H1 (cell line): ENCODE measurements at regions not wholly inside any gene's neighbourhood (a gene's known extent, or its start where the extent isn't known, plus 50 kb on each side); places are given as distances from the start of the nearest gene placed in this dataset.

ENCODE experiments used
- CTCF ChIA-PET: fragments of 300-600 bp; sonication (Branson Sonifier 250); formaldehyde crosslinking; loops from one replicate; lab custom pipeline; 2021; ENCODE audit not compliant: partially characterized antibody; lab: Charles Lee
- POLR2A ChIA-PET: fragments of 300-600 bp; sonication (Branson Sonifier 250); formaldehyde crosslinking; loops from one replicate; lab custom pipeline; 2021; ENCODE audit warnings: inconsistent platforms; ENCODE audit not compliant: partially characterized antibody; lab: Charles Lee
- DNase-seq, 2 experiments: peaks; one replicate each; pipeline versions ENCODE4 v3.0.0 to v3.0.0-alpha.2; 2010 to 2022; ENCODE audit warnings: low spot score in 2 of 2, low read depth in 1 of 2, mixed read lengths in 1 of 2
- FAIRE-seq: peaks from 2 replicates; lab custom pipeline; 2011; peaks lifted over from hg19 to GRCh38; lab: Jason Lieb, UNC
- H2AFZ ChIP-seq: 2 replicates; pipeline ENCODE4 v1.8.1; 2012; ENCODE audit warnings: low read length, inconsistent platforms
- H2AK5ac ChIP-seq: 2 replicates; pipeline ENCODE4 v1.6.1; 2013; ENCODE audit warnings: low read depth, low read length
- H2BK120ac ChIP-seq: replicated peaks from 2 replicates; pipeline ENCODE3; 2013; ENCODE audit warnings: low read depth, low read length, inconsistent platforms
- H2BK12ac ChIP-seq: 2 replicates; pipeline ENCODE4 v1.6.1; 2013; ENCODE audit warnings: low read depth, low read length
- H2BK15ac ChIP-seq: 2 replicates; pipeline ENCODE4 v1.6.1; 2013; ENCODE audit warnings: low read length
- H2BK20ac ChIP-seq: 2 replicates; pipeline ENCODE4 v1.6.1; 2013; ENCODE audit warnings: low read length
- H2BK5ac ChIP-seq: 2 replicates; pipeline ENCODE4 v1.6.1; 2013; ENCODE audit warnings: low read depth, low read length
- H3K14ac ChIP-seq: 2 replicates; pipeline ENCODE4 v1.6.1; 2013; ENCODE audit warnings: inconsistent platforms; ENCODE audit not compliant: insufficient read length
- H3K18ac ChIP-seq: 2 replicates; pipeline ENCODE4 v1.6.1; 2013; ENCODE audit warnings: low read length; ENCODE audit errors: extremely low read depth
- H3K23ac ChIP-seq: 2 replicates; pipeline ENCODE4 v1.6.1; 2013; ENCODE audit warnings: inconsistent platforms; ENCODE audit not compliant: insufficient read length
- H3K23me2 ChIP-seq: 2 replicates; pipeline ENCODE4 v1.6.1; 2013; ENCODE audit warnings: low read depth, low read length
- H3K27ac ChIP-seq: 2 replicates; pipeline ENCODE4 v1.6.1; 2011; ENCODE audit warnings: low read depth, low read length, inconsistent platforms
- H3K27me3 ChIP-seq, 4 experiments: replicated peaks in 1 of 4; 1 replicate in 1 of 4; 2 replicates in 3 of 4; pipeline versions ENCODE4 v1.6.1 to v1.8.1; 2011 to 2013; ENCODE audit warnings: low read length in 3 of 4, mild to moderate bottlenecking in 3 of 4, inconsistent platforms in 2 of 4, mixed read lengths in 2 of 4, moderate library complexity in 1 of 4; ENCODE audit not compliant: control insufficient read depth in 3 of 4, insufficient read depth in 3 of 4; ENCODE audit errors: extremely low read depth in 1 of 4
- H3K36me3 ChIP-seq, 4 experiments: 2 replicates each; pipeline versions ENCODE4 v1.6.1 to v1.8.1; 2011 to 2013; ENCODE audit warnings: mild to moderate bottlenecking in 4 of 4, low read length in 3 of 4, moderate library complexity in 2 of 4, control low read depth in 1 of 4, inconsistent platforms in 1 of 4; ENCODE audit not compliant: insufficient read depth in 4 of 4, control insufficient read depth in 2 of 4
- H3K4ac ChIP-seq: replicated peaks from 2 replicates; pipeline ENCODE3; 2013; ENCODE audit warnings: low read length, low read depth, mixed read lengths, inconsistent platforms; ENCODE audit not compliant: insufficient read length
- H3K4me1 ChIP-seq, 4 experiments: replicated peaks in 1 of 4; 1 replicate in 1 of 4; 2 replicates in 3 of 4; pipeline versions ENCODE4 v1.6.1 to v1.8.1; 2011 to 2013; ENCODE audit warnings: low read length in 3 of 4, inconsistent platforms in 2 of 4, mixed read lengths in 1 of 4; ENCODE audit not compliant: insufficient read depth in 4 of 4, control insufficient read depth in 3 of 4
- H3K4me2 ChIP-seq, 2 experiments: 2 replicates each; pipeline versions ENCODE4 v1.6.1 to v1.8.1; 2011 to 2013; ENCODE audit warnings: low read depth in 2 of 2, low read length in 2 of 2, control low read depth in 1 of 2, inconsistent platforms in 1 of 2, mild to moderate bottlenecking in 1 of 2; ENCODE audit not compliant: insufficient read depth in 1 of 2
- H3K4me3 ChIP-seq, 4 experiments: fragments of 200-600, 300-600 bp in 1 of 4; sonication (generic), shearing (Covaris generic), sonication (Bioruptor Twin) in 1 of 4; 2 replicates each; pipeline versions ENCODE4 v1.5.1 to v1.8.1; 2011 to 2016; ENCODE audit warnings: low read length in 4 of 4, low read depth in 3 of 4, control low read depth in 2 of 4, inconsistent platforms in 2 of 4, mild to moderate bottlenecking in 2 of 4, mixed read lengths in 1 of 4, moderate library complexity in 1 of 4; ENCODE audit not compliant: insufficient read depth in 2 of 4; ENCODE audit errors: extremely low read depth in 1 of 4
- H3K56ac ChIP-seq: replicated peaks from 2 replicates; pipeline ENCODE3; 2013; ENCODE audit warnings: low read depth, mild to moderate bottlenecking, mixed read lengths, low read length, inconsistent platforms; ENCODE audit not compliant: insufficient read length
- H3K79me1 ChIP-seq: 2 replicates; pipeline ENCODE4 v1.6.1; 2013; ENCODE audit warnings: low read depth, low read length, control low read depth
- H3K79me2 ChIP-seq, 2 experiments: 2 replicates each; pipeline versions ENCODE4 v1.6.1 to v1.8.1; 2012 to 2013; ENCODE audit warnings: low read length in 2 of 2, mild to moderate bottlenecking in 2 of 2, inconsistent platforms in 1 of 2; ENCODE audit not compliant: insufficient read depth in 2 of 2, control insufficient read depth in 1 of 2
- H3K9ac ChIP-seq, 4 experiments: replicated peaks in 1 of 4; 1 replicate in 1 of 4; 2 replicates in 3 of 4; pipeline versions ENCODE4 v1.6.1 to v1.8.1; 2011 to 2013; ENCODE audit warnings: low read depth in 3 of 4, low read length in 3 of 4, control low read depth in 2 of 4, mild to moderate bottlenecking in 2 of 4, moderate library complexity in 2 of 4, inconsistent platforms in 1 of 4; ENCODE audit errors: extremely low read depth in 1 of 4
- H3K9me3 ChIP-seq, 2 experiments: 2 replicates each; pipeline versions ENCODE4 v1.6.1 to v1.8.1; 2012 to 2013; ENCODE audit warnings: mild to moderate bottlenecking in 2 of 2, moderate library complexity in 2 of 2, control low read depth in 1 of 2, inconsistent platforms in 1 of 2, low read depth in 1 of 2, low read length in 1 of 2, mixed read lengths in 1 of 2; ENCODE audit not compliant: insufficient read depth in 2 of 2
- H4K20me1 ChIP-seq, 2 experiments: replicated peaks in 1 of 2; 2 replicates each; pipeline versions ENCODE3 to v1.8.1; 2011 to 2013; ENCODE audit warnings: inconsistent platforms in 2 of 2, low read length in 2 of 2, mild to moderate bottlenecking in 1 of 2; ENCODE audit not compliant: insufficient read depth in 2 of 2, control insufficient read depth in 1 of 2
- H4K5ac ChIP-seq: 2 replicates; pipeline ENCODE4 v1.6.1; 2013; ENCODE audit warnings: low read length, low read depth, mixed read lengths, inconsistent platforms; ENCODE audit not compliant: insufficient read length
- H4K8ac ChIP-seq: 2 replicates; pipeline ENCODE4 v1.8.0; 2013; ENCODE audit warnings: mild to moderate bottlenecking, moderate library complexity, low read length, inconsistent platforms; ENCODE audit not compliant: insufficient read depth; ENCODE audit errors: extremely low read depth
- H4K91ac ChIP-seq: replicated peaks from 2 replicates; pipeline ENCODE3; 2013; ENCODE audit warnings: low read length, mixed read lengths, inconsistent platforms; ENCODE audit not compliant: insufficient read length
- KDM1A ChIP-seq: fragments of 200-600, 300-600 bp; sonication (generic); IDR thresholded peaks from 2 replicates; pipeline ENCODE4 v1.7.1; 2016; ENCODE audit warnings: mild to moderate bottlenecking, low read length, borderline replicate concordance
- POLR2AphosphoS5 ChIP-seq: IDR thresholded peaks from 2 replicates; pipeline ENCODE4 v1.6.1; 2011; ENCODE audit warnings: low read depth, low read length
- WGBS, 2 experiments: shearing (Covaris generic) in 1 of 2; methylation state at CpG; one replicate each; pipeline versions ENCODE4 v1.1.6 to v1.1.7; 2013 to 2015; ENCODE audit warnings: low lambda C conversion rate in 2 of 2, mixed read lengths in 2 of 2, inconsistent platforms in 1 of 2, low coverage in 1 of 2, missing lambda C conversion rate in 1 of 2; ENCODE audit not compliant: insufficient replicate concordance in 2 of 2, insufficient coverage in 1 of 2, insufficient read length in 1 of 2; ENCODE audit errors: extremely low coverage in 1 of 2, missing lambda C conversion rate in 1 of 2; 5-methylcytosine and 5-hydroxymethylcytosine counted together

DNA sequence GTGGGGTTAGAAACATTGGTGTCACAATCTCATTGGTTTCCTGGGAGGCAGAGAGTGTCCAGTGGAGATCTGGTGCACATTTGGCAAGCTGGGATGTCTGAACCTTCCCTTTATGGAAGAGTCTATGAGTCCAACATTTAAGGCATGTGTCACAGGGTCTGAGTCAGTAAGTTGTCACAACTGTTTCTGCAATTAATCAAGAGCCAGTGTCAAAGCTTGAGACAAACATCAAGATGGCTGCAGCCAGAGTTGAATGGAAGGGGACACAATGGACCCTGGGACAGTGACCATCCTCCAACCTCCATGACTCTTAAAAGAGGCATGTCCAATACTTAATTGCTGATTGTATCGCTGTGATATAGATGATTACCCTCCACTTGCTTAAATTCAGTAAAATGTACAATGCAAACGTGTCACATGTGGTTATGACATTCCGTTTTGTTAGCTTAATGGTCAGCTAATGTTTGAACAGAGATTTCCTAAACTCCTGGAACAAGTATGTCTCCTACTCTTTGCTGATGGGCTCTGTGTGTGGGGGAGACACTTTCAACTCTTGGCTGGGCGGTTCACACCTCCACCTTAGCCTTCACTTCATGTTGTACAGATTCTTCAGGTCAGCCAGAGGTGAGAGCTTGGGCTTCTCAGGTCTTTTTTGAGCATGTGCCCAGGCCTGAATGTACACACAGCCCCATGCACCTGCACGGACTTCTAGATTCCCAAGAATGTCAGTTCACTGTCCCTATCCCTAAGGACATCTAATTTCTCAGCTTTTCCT is 79.9 kb upstream of the PRR23E start:
- WGBS, 2 experiments, result 74% methylated on average over 5 of the region's 5 CpGs; no CpG with 5 or more reads in 1 of the 2 experiments
- Histone ChIP-seq H2BK20ac (0 out of 2 replicates have a peak overlapping the region, but pooled peaks have one; percentile 35), H3K4me1 (peaks cover 0 to 15% (median 6%) of the 10 kb centered on the region in 4 experiments; a peak in 3 of 7 replicates), H3K9ac (no peak overlapping the region), H3K4ac (no peak overlapping the region), H3K14ac (no peak overlapping the region), H2BK120ac (no peak overlapping the region), H3K27ac (no peak overlapping the region), H3K27me3 (no peaks in the 10 kb centered on the region; a peak in 2 of 7 replicates), H4K8ac (no peak overlapping the region), H3K9me3 (peaks cover 11 to 16% of the 10 kb centered on the region in 2 experiments), H3K23me2 (no peaks in the 10 kb centered on the region), H2AK5ac (peak overlapping the region; percentile 31; the same call in 1 of the 2 replicates), H2BK5ac (no peak overlapping the region), H3K36me3 (no peaks in the 10 kb centered on the region), H3K79me2 (no peaks in the 10 kb centered on the region), H2BK12ac (no peak overlapping the region), H2BK15ac (0 out of 2 replicates have a peak overlapping the region, but pooled peaks have one; percentile 37), H3K79me1 (no peaks in the 10 kb centered on the region), H3K23ac (no peak overlapping the region), H4K5ac (no peak overlapping the region), H3K18ac (no peak overlapping the region), H4K20me1 (no peaks in the 10 kb centered on the region), H2AFZ (no peak overlapping the region), H3K56ac (no peak overlapping the region), H4K91ac (no peak overlapping the region), H3K4me2 (no peak overlapping the region)
- DNase-seq, result no peak
- ChIA-PET POLR2A (no interaction called here), CTCF (interaction anchor here (0.7 to 3.3 kb wide), 4 partner anchors 9 to 13 kb away, joined by 3 to 13 read pairs (median 4); no protein-coding TSS in a partner anchor)
- FAIRE-seq, result no peak
- no peak for TF ChIP-seq POLR2AphosphoS5
- TF ChIP-seq KDM1A, result no peak
- TF ChIP-seq, all 59 proteins: peak for 0
- no peak overlapping the region for H3K4me3 ChIP-seq
